ENCODE measurements at regions not wholly inside any gene's neighbourhood (a gene's known extent, or its start where the extent isn't known, plus 50 kb on each side); places are given as distances from the start of the nearest gene placed in this dataset.

GRCh38 chr6:16837217-16837972, 76.1 kb upstream of the ATXN1 start:
- in situ Hi-C loops (cut with MboI): no loop called here
- no TSS peak for BruUV-seq (replicated peaks)
- Histone ChIP-seq H3K27me3 (replicated peaks in 1 of 2; ENCODE audit: control insufficient read depth in 2 of 2, insufficient read depth in 2 of 2, low read length in 1 of 2) (no peaks in the 10 kb centered on the region), H3K4me1 (ENCODE audit: control insufficient read depth, insufficient read depth, low read length) (peaks cover 36% of the 10 kb centered on the region), H3K79me2 (ENCODE audit: control insufficient read depth, insufficient read depth, low read length) (no peaks in the 10 kb centered on the region), H3K27ac (ENCODE audit: control insufficient read depth, insufficient read depth) (peak overlapping the region; percentile 57), H3K9ac (ENCODE audit: control insufficient read depth, insufficient read depth, low read length) (no peak overlapping the region; the same call in 1 of the 2 replicates), H3K4me3 (peak overlapping the region; percentile 37; the same call in 1 of the 2 replicates), H3K4me2 (ENCODE audit: control insufficient read depth, insufficient read depth) (peak overlapping the region; percentile 81), H4K20me1 (ENCODE audit: control insufficient read depth, insufficient read depth) (no peaks in the 10 kb centered on the region), H3K9me3 (replicated peaks; ENCODE audit: control insufficient read depth, insufficient read depth, low read length) (no peaks in the 10 kb centered on the region; the same call in 2 of the 3 replicates), H3K36me3 (ENCODE audit: control insufficient read depth in 2 of 2, insufficient read depth in 2 of 2, low read length in 1 of 2) (no peaks in the 10 kb centered on the region), H2AFZ (ENCODE audit: control insufficient read depth, low read depth, low read length) (peak overlapping the region; percentile 82)
- ChIA-PET RAD21 (ENCODE audit: unreplicated experiment) (interaction anchor here (0.7 to 1.9 kb wide), 6 partner anchors 10 to 1215 kb away, joined by 3 to 10 read pairs (median 6); no protein-coding TSS in a partner anchor), POLR2A (interaction anchor here (0.7 to 1.1 kb wide), 3 partner anchors 12 to 180 kb away, joined by 3 to 4 read pairs (median 3); no protein-coding TSS in a partner anchor), CTCF (interaction anchor here (0.6 to 1.0 kb wide), 4 partner anchors 8 to 74 kb away, joined by 3 to 4 read pairs (median 3); no protein-coding TSS in a partner anchor), SMC1A (ENCODE audit: uncharacterized antibody, unreplicated experiment) (interaction anchor here (0.6 to 1.8 kb wide), 14 partner anchors 8 to 1323 kb away, joined by 3 to 9 read pairs (median 3); no protein-coding TSS in a partner anchor)
- DNase-seq (ENCODE audit: low read depth, low spot score): no peak
- intact Hi-C loops (cut with micrococcal nuclease; ENCODE audit: unreplicated experiment): loop anchor here (1.0 kb wide), 1 partner anchor 18 kb away; no protein-coding TSS in a partner anchor
- peak; percentile 83 for TF ChIP-seq ZNF384 (IDR thresholded peaks at IDR 0.05; ENCODE audit: borderline replicate concordance, low read depth, low read length)
- no peak for TF ChIP-seq ZBTB33 (IDR thresholded peaks at IDR 0.05)
- TF ChIP-seq RUNX3 (IDR thresholded peaks at IDR 0.05; ENCODE audit: low read length): peak; percentile 65
- 0 out of 2 replicates have a peak, but pooled peaks have one; percentile 19 for TF ChIP-seq BCL11A (IDR thresholded peaks at IDR 0.05; ENCODE audit: low read depth, low read length)
- no peak for TF ChIP-seq E4F1 (IDR thresholded peaks at IDR 0.05; ENCODE audit: borderline replicate concordance, partially characterized antibody)
- 0 out of 2 replicates have a peak, but pooled peaks have one; percentile 11 for TF ChIP-seq CREM (IDR thresholded peaks at IDR 0.05; ENCODE audit: low read depth)
- 0 out of 2 replicates have a peak, but pooled peaks have one; percentile 14 for TF ChIP-seq GABPA (IDR thresholded peaks at IDR 0.05; ENCODE audit: low read depth)
- TF ChIP-seq BMI1 (IDR thresholded peaks at IDR 0.05; ENCODE audit: borderline replicate concordance): 0 out of 2 replicates have a peak, but pooled peaks have one; percentile 36
- peak; percentile 56 for TF ChIP-seq JUNB (IDR thresholded peaks at IDR 0.05)
- TF ChIP-seq TCF7 (IDR thresholded peaks at IDR 0.05; ENCODE audit: borderline replicate concordance): peak; percentile 82; the same call in 1 of the 2 replicates
- peak; percentile 49 for ATAC-seq
- FAIRE-seq: no peak
- WGBS (ENCODE audit: insufficient coverage, insufficient replicate concordance, low lambda C conversion rate, missing lambda C conversion rate): 77% methylated on average over 6 of the region's 6 CpGs
